ENCODE measurements at regions not wholly inside any gene's neighbourhood (a gene's known extent, or its start where the extent isn't known, plus 50 kb on each side); places are given as distances from the start of the nearest gene placed in this dataset.
"Not testable (repeated sequence)": the region's sequence is repeated elsewhere in the genome, so short reads cannot be mapped to it uniquely, and the experiment has no call there.

DNA sequence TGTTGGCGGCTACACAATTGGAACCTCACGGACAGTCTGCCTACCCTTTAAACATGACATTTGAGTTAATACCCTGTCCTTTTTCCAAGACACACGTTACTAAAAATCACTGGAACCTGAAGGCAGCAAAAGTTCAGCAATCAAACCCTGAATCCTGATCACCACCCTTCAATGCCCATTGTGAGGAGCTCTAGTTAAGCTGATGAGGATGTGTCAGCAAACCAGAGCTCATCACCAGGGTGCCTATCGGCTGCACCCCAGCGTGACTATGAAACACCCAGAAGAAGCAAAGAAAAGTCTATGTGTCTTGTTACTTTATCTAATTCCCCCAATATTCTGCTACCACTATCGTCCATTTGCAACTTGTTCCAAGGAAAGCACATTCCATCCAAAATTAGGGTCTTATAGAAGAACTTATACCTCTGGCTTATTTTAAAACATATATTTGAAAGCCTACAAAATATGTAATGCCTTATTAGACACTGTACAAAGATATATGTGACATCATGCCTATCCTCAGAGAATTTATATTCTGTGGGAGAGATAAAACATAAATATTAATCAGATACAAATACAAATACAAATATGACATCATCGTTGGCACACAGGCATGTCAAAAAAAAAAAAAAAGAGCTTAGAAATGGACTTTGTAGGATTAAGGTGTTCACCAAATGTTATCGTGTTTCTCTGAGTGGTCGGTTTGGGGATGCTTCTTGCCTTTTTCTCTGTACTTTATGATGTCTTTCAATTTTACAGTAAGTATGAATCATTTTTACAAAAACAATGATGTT, 219.7 kb upstream of the SETMAR start:
- no peaks in the 10 kb centered on the region for H3K36me3 Mint-ChIP-seq
- no peak for DNase-seq (ENCODE audit: low spot score in 2 of 2)
- H3K27ac Mint-ChIP-seq, result no peak overlapping the region
- no peaks in the 10 kb centered on the region for H3K9me3 Mint-ChIP-seq
- no peak for ATAC-seq

DNA sequence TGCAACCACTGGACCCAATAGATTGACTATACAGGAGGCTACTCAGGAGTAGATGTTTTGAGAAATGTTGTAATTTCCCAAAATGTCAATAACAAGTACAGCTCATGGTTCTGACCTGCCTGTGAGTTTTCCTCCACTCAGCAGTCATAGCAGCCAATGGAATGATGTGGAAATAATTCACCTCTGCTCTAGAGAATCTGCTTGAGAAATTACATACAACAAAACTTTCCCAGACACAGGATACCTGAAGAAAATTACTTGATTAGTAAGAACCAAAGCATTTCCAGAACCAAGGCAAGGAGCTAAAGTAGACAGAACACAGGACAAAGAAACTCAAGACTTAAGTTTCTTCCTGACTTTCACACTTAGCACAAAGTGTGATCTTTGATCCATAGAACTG, 218.9 kb upstream of the SETMAR start:
- H3K9me3 Mint-ChIP-seq, result no peaks in the 10 kb centered on the region
- no peaks in the 10 kb centered on the region for H3K36me3 Mint-ChIP-seq
- DNase-seq (ENCODE audit: low spot score in 2 of 2) (no peak), ATAC-seq (no peak)
- no peak overlapping the region for H3K27ac Mint-ChIP-seq

DNA sequence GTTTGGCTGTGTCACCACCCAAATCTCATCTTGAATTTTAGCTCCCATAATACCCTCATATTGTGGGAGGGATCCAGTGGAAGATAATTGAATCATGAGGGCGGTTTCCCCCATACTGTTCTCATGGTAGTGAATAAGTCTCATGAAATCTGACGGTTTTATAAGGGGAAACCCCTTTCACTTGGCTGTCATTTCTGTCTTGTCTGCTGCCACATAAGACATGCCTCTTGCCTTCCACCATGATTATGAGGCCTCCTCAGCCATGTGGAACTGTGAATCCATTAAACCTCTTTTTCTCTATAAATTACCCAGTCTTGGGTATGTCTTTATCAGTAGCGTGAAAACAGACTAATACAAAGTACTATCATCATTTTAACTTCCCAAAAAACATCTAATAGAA, 216.5 kb upstream of the SETMAR start:
- not testable (repeated sequence) for DNase-seq (ENCODE audit: low spot score in 2 of 2); H3K27ac Mint-ChIP-seq; H3K9me3 Mint-ChIP-seq; ATAC-seq; H3K36me3 Mint-ChIP-seq

DNA sequence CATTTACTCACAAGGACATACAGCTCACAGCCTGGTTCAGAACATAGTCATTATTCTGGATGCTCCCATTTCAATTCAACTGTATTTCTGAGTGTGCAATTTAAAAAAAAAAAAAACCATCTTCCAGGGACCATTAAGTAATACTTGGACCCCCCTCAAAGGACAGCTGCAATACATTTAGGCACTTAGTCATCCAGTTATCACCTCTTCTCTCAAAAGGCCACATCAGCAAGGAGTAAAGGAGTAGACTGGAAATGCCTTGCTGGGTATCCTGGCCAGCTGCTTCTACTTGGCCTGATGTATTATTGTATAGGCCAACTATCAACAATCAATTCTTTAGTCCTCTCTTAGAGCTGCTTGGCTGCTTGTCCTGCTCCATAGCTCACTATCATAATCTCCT, 211.4 kb upstream of the SETMAR start:
- Mint-ChIP-seq H3K27ac (no peak overlapping the region), H3K9me3 (no peaks in the 10 kb centered on the region), H3K36me3 (no peaks in the 10 kb centered on the region)
- DNase-seq (ENCODE audit: low spot score in 2 of 2), result no peak
- ATAC-seq, result no peak

DNA sequence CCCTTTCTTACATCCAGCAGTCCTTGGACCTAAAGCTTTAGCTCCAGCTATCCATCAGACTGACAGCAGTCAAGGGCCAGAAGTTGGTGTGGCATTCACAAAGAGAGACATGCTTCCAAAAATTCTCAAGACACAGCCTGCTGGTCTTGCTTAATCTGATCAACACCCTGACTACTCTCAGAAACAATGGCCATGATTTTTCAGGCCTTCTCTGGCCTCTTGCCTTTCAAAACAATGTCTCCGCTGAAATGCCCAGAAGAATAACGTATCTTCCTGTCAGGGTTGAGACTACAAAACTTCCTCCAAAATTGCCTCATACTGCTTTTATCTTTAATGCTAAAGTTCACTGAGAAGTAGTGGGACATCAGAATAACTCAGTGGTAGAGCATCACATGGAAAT, 205.4 kb upstream of the SETMAR start:
- Mint-ChIP-seq H3K27ac (no peak overlapping the region), H3K9me3 (peaks cover 3 to 13% of the 10 kb centered on the region in 2 donors), H3K36me3 (no peaks in the 10 kb centered on the region)
- DNase-seq (ENCODE audit: low spot score in 2 of 2), result no peak
- ATAC-seq, result no peak

DNA sequence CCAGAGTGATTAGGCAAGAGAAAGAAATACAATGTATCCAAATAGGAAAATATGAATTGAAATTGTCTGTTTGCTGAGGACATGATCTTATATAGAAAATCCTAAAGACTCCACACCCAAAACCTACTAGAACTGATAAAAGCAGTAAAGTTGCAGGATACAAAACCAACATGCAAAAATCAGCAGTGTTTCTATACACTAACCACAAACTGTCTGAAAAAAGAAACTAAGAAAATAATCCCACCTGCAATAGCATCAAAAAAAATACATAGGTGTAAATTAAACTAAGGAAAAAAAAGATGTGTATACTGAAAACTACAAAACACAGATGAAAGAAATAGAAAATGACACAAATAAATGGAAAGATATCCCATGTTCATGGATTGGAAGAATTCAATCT, 203.6 kb upstream of the SETMAR start:
- ATAC-seq, result no peak
- DNase-seq (ENCODE audit: low spot score in 2 of 2), result no peak
- Mint-ChIP-seq H3K36me3 (no peaks in the 10 kb centered on the region), H3K27ac (no peak overlapping the region), H3K9me3 (peaks cover 11 to 19% of the 10 kb centered on the region in 2 donors)

DNA sequence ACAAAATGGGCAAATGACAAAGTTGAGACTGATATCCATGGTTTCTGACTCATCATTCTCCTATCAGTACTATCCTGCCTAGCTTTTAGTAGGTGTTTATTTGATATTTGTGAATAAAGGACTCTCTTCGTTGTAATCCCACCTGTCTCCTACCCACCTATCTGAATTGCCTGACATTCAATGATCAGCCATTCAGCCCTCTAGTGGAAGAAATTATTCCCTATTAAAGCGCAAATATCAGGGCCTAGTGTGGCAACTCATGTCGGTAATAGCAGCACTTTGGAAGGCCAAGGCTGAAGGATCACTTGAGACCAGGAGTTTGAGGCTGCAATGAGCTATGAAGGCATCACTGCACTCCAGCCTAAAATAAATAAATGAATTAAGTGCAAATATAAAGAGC, 195.7 kb upstream of the SETMAR start:
- no peak overlapping the region for H3K27ac Mint-ChIP-seq
- ATAC-seq (no peak), DNase-seq (ENCODE audit: low spot score in 2 of 2) (no peak)

DNA sequence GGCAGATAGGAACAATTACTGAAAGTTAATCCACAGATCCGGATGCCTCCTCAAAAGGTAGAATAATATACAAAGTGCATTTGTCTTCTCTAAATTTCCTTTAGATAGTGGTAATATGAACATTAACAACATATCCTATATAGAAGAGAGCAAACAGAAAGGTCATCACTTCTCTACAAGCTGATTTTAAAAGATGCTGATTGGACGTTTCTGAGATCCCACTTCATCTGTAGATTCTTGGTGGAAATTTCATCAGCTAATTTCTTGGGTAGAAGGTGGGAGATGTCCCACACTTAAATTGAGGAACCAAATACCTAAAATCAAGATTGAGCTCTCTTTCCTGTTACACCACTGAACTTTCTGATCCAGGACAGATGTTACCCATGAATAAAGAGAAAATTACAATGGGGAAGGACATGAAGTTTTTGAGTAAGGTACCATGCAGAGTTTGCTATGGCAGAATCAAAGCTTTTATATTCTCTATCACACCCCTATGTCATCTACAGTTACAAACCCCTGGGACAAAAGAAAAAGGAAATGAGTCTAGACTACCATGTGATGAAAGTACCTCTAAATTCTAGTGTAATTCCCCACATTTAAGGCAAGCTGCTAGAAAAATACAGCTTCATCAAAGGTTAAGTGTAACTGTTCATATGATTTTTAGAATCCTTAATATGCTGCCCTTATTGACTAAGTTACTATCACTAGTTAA, 189.2 kb upstream of the SETMAR start:
- H3K36me3 Mint-ChIP-seq, result no peaks in the 10 kb centered on the region
- ATAC-seq, result no peak
- H3K27ac Mint-ChIP-seq, result no peak overlapping the region
- DNase-seq (ENCODE audit: low spot score in 2 of 2), result no peak
- H3K9me3 Mint-ChIP-seq, result peaks cover 0 to 4% of the 10 kb centered on the region in 2 donors

More for the DNA sequence above, 195.7 kb upstream of the SETMAR start:
- Mint-ChIP-seq H3K9me3 (peaks cover 16 to 21% of the 10 kb centered on the region in 2 donors), H3K36me3 (no peaks in the 10 kb centered on the region)

DNA sequence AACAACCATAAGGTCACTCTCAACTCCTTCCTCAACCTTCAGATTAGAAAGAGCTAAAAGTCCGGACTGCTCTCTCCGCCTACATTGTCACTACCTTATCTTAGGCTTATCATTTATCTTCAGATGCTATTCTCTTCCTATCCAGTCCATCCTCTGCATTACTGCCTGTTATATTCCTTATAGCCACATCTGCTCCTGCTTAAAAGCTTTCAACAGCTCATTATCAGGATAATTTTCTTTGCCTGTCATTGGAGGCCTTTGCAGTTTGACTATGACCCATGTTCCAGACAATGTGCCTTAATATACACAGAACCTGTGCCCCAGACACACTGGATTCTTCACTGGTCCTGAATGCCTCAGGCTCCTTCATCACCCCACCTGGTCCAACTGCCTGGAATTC, 184.1 kb upstream of the SETMAR start:
- H3K27ac Mint-ChIP-seq, result no peak overlapping the region
- H3K36me3 Mint-ChIP-seq, result no peaks in the 10 kb centered on the region
- ATAC-seq, result no peak
- no peak for DNase-seq (ENCODE audit: low spot score in 2 of 2)
- no peaks in the 10 kb centered on the region for H3K9me3 Mint-ChIP-seq

DNA sequence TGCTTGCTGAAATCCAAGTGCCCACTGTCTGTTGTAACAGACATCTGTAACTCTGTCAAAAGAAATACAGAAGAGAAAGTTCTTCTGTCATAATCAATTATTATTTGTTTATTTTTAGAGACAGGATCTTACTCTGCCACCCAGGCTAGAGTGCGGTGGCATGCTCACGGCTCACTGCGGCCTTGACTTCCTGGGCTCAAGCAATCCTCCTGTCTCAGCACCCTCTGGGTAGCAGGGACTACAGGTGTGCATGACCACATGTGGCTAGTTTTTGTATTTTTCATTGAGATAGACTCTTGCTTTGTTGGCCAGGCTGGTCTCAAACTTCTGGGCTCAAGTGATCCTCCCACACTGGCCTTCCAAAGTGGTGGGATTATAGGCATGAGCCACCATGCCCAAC, 177.6 kb upstream of the SETMAR start:
- H3K27ac Mint-ChIP-seq, result no peak overlapping the region
- DNase-seq (ENCODE audit: low spot score in 2 of 2) (no peak), ATAC-seq (no peak)
- H3K36me3 Mint-ChIP-seq, result no peaks in the 10 kb centered on the region
- H3K9me3 Mint-ChIP-seq, result no peaks in the 10 kb centered on the region

DNA sequence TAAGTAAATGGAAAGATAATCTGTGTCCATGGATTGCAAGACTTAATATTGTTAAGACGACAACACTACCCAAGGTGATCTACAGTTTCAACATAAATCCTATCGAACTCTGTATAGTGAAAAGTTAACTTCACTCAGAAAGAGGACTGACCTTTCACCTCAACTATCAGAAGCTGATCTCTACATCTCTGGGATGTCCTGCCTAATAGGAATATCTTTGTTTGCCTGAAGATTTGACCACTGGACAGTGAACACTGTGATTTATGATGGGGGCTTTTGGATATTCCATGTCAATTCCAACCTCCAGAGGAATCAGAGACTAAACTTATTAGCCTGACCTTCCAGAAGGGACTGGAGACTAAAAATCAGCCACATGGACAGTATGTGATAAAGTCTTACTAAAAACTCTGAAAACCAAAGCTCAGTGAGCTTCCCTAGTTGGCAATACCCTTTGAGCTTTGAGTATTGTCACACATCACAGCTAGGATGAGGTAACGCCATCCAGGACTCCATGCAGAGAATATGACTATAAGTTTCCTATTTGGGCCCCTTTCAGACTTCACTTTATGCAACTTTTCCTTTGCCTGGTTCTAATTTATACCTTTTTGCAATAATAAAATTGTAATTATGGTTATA, 164.9 kb upstream of the SETMAR start:
- Mint-ChIP-seq H3K36me3 (peaks cover 0 to 6% of the 10 kb centered on the region in 2 donors), H3K9me3 (peaks cover 0 to 4% of the 10 kb centered on the region in 2 donors), H3K27ac (no peak overlapping the region)
- DNase-seq (ENCODE audit: low spot score in 2 of 2) (no peak), ATAC-seq (no peak)

DNA sequence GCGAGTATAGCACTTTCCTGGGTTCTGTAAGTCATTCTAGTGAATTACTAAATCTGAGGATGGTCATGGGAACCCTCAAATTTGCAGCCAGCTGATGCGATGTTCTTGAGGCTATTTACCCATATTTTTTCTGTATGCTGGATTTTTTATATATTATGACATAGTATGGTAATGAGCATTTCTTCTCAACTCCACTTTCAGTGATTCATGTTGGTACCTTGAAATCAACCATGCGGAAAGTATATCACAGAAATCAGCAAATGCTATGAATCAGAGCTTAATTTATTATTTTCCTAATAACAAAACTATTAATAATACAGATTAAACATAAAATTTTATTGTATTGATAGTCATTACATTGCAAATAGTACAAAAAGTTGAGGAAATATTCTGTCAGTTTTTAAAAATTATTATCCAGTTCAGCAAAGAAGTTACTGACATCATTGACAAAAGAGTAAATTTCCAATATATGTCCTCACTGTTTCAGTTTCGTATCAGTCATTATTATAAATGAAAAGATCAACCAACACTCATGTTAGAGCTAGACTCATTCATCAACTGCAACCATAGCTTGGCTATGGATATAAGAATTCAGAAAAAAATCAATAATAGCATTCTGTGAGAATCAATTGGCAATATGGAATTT, 164.3 kb upstream of the SETMAR start:
- no peak overlapping the region for H3K27ac Mint-ChIP-seq
- H3K36me3 Mint-ChIP-seq, result peaks cover 0 to 5% of the 10 kb centered on the region in 2 donors
- ATAC-seq (no peak), DNase-seq (ENCODE audit: low spot score in 2 of 2) (no peak)
- peaks cover 0 to 3% of the 10 kb centered on the region in 2 donors for H3K9me3 Mint-ChIP-seq

DNA sequence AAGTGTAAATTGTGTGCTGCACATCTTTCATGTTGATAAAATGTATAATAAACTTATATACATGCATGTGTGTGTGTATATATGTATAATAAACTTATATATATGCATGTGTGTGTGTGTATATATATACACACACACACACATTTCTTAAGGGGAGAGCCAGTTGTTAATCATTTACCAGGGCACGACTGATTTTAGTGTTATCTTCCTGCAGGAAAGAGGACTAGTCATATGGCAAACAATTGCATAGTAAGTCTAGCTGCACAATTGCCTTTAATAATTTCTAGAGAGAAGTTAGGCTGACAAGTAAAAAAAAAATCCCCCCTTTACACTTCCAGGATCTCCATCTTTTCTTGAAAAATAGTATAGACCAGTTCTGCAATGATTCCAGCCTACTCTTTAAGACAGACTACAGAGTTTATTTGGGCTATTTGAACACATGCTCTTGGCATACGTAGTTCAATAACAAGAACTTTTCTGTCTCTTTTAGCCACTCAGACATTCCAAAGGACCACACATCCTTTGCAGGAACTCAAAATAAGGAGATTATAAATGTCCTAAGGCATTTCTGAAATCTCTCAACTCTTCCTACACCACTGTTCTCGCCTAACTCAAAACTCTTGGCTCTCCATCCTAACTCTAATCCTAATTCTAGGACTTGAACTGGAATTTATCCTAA, 163.6 kb upstream of the SETMAR start:
- H3K36me3 Mint-ChIP-seq, result no peaks in the 10 kb centered on the region
- H3K9me3 Mint-ChIP-seq, result no peaks in the 10 kb centered on the region
- H3K27ac Mint-ChIP-seq, result no peak overlapping the region
- DNase-seq (ENCODE audit: low spot score in 2 of 2) (no peak), ATAC-seq (no peak)

DNA sequence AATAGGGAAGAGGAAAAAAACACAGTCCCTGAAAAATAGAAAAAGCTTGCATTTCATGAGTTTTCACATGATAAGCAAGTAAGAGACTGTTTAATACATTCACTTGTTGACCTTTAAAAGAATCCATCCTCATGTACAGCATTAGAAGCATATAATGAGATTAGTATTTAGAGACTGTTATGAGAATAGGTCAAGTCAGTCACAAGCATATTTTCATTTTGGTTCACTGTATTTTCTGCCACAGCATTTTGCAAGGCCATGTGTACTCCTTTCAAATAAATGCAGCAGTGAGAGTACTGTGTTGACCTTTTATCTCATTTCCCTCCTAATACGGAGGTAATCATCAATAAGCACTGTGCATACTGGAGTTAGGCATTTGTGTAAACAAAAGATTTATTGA, 162.2 kb upstream of the SETMAR start:
- no peak for DNase-seq (ENCODE audit: low spot score in 2 of 2)
- no peak for ATAC-seq
- H3K36me3 Mint-ChIP-seq, result no peaks in the 10 kb centered on the region
- H3K27ac Mint-ChIP-seq, result no peak overlapping the region
- no peaks in the 10 kb centered on the region for H3K9me3 Mint-ChIP-seq

DNA sequence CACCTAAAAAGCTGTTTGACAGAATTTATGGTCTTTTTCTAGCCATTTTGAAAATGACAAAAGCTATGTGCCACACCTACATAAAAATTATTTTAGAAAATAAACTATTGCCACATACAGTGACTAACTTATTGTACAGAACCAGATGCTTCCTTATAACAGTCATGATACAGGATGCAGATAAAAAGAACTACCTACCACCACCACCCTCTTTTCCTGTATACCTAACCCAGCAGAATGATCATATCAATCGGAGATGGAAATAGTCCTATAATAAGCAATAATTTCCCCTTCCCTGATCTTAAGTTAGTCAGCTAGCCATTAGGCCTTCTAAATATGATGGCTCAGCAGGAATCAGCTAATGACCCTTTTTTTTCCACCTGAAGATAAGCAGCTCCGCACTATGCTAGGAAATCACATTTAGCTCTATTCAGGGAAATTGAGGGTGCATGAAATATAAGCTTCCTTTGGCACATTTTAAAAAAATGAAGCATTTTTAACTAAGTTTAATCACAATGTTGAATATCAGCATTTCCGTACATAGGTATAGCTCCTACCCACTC, 155.5 kb upstream of the SETMAR start:
- no peaks in the 10 kb centered on the region for H3K9me3 Mint-ChIP-seq
- H3K27ac Mint-ChIP-seq, result no peak overlapping the region
- no peaks in the 10 kb centered on the region for H3K36me3 Mint-ChIP-seq
- no peak for ATAC-seq
- no peak for DNase-seq (ENCODE audit: low spot score in 2 of 2)

DNA sequence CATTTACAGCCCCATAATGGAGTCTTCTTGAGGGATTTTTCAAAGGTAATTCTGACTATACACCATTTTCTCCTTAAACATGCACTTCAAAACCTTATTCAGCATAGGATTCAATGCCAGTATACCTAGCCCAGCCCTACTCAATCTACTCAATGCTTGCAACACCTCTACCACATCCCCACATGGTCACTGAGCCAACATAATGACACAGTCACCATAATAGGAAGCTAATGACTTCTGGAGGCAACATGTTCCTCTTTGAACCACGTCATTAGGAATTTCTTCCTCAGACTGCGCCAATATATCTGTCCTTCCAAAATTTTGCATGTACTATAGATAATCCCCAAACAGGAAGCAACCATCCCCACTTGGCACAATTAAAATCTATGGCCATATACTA, 153.9 kb upstream of the SETMAR start:
- no peak overlapping the region for H3K27ac Mint-ChIP-seq
- no peaks in the 10 kb centered on the region for H3K36me3 Mint-ChIP-seq
- ATAC-seq (no peak), DNase-seq (ENCODE audit: low spot score in 2 of 2) (no peak)
- no peaks in the 10 kb centered on the region for H3K9me3 Mint-ChIP-seq

Measured in activated naive CD4-positive, alpha-beta T cell treated with anti-CD3 and anti-CD28 coated beads, Interleukin-2, amount 50 U/mL, for 72 hours (primary cell).